ENCODE measurements at regions not wholly inside any gene's neighbourhood (a gene's known extent, or its start where the extent isn't known, plus 50 kb on each side); places are given as distances from the start of the nearest gene placed in this dataset.

DNA sequence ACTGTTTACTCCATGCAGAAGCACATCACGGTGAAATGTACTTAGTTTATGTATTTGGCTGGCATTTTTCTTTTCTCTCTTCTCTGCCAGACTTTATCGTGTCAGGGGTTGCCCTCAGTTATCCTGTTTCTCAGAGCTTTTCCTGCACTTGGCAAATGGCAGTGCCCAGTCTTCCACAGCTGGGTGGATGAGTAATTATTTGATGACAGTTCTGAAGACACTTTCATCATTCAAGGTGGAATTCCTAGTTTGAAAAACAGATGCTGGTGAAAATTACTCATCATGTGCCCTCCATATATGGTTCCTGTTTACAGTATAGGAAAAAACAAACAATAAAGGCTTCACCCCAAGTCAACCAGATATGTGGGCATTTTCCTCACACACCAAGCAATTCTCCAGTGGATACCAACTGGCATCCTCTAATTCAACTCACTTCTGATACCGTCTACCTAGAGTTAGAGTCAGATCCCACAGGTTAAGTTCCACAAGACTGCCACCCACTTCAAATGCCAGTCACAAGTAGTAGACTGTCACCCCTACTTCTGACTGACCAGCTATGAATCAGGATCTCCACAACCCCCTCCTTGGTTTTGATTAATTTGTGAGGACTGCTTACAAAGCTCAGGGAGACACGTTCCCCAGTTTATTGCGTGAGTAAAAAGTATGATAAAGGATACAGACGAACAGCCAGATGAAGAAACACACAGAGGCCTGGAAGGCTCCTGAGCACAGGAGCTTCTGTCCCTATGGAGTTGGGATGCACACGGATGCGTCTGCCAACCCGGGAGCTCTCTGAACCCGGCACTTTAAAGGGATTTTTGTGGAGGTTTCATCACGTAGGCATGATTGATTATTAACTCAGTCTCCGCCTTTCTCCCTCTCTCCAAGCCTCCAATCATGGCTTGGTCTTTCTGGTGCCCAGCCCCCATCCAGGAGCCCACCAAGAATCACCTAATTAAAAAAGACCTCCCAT is 72.9 kb downstream of the CLDN34 start (continued):
- TF ChIP-seq, protein P1, sequence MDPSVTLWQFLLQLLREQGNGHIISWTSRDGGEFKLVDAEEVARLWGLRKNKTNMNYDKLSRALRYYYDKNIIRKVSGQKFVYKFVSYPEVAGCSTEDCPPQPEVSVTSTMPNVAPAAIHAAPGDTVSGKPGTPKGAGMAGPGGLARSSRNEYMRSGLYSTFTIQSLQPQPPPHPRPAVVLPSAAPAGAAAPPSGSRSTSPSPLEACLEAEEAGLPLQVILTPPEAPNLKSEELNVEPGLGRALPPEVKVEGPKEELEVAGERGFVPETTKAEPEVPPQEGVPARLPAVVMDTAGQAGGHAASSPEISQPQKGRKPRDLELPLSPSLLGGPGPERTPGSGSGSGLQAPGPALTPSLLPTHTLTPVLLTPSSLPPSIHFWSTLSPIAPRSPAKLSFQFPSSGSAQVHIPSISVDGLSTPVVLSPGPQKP (IDR thresholded peaks at IDR 0.05; ENCODE audit: borderline replicate concordance, low read depth, low read length): no peak

DNA sequence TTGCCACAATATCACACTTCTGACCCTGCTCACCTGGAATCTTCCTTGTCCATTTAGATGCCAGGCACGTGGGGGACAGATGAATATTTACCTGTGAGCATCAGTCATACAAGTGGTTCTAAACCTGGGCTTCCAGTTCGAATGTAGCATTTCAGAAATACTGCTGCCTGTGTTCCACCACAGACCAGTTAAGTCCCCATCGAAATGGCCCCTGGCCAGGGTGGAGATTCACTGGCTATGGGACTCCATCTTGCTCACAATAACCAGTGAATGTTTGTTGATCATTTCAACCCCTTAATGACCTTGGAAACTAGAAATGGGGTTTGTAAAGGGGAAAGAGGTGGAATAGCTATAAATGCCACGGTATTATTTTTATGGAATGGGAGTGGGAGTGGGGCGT is 73.8 kb downstream of the CLDN34 start:
- Histone ChIP-seq H4K8ac (ENCODE audit: low read depth in 2 of 2, low read length in 2 of 2) (no peak overlapping the region), H3K9ac (ENCODE audit: low read depth, low read length) (no peak overlapping the region), H3K18ac (ENCODE audit: low read depth, low read length) (no peak overlapping the region), H3K23ac (ENCODE audit: low read depth, low read length) (no peak overlapping the region), H3K14ac (replicated peaks; ENCODE audit: low read depth, low read length) (no peak overlapping the region), H3K9me1 (ENCODE audit: insufficient read depth, low read length) (peaks cover 14% of the 10 kb centered on the region; the same call in 1 of the 2 replicates), H3K27ac (ENCODE audit: insufficient read depth, low read length) (no peak overlapping the region), H3K4me3 (ENCODE audit: insufficient read depth, low read depth, low read length) (no peak overlapping the region), H3K79me1 (ENCODE audit: low read depth in 1 of 2, low read length in 2 of 2) (peaks cover 18 to 58% of the 10 kb centered on the region in 2 experiments), H2AFZ (replicated peaks; ENCODE audit: low read length, poor library complexity) (no peak overlapping the region), H2BK15ac (ENCODE audit: low read depth, low read length) (no peak overlapping the region), H3K9me3 (ENCODE audit: control insufficient read depth, insufficient read depth, low read length) (no peaks in the 10 kb centered on the region), H3K4me1 (ENCODE audit: control insufficient read depth, insufficient read depth, low read length) (peaks cover 11% of the 10 kb centered on the region), H3K36me3 (ENCODE audit: control insufficient read depth, insufficient read depth, low read length) (no peaks in the 10 kb centered on the region), H3K27me3 (ENCODE audit: control insufficient read depth, insufficient read depth, low read length) (no peaks in the 10 kb centered on the region), H3K4ac (ENCODE audit: low read depth, low read length) (no peak overlapping the region), H3K56ac (ENCODE audit: extremely low read depth, insufficient read depth, low read length) (no peak overlapping the region), H4K20me1 (ENCODE audit: insufficient read depth, low read length) (peaks cover 44% of the 10 kb centered on the region), H4K5ac (ENCODE audit: low read depth, low read length) (no peak overlapping the region), H3K4me2 (ENCODE audit: low read depth, low read length) (no peak overlapping the region), H2BK20ac (ENCODE audit: low read depth, low read length) (no peak overlapping the region), H2BK120ac (ENCODE audit: low read depth, low read length) (no peak overlapping the region), H2BK5ac (ENCODE audit: low read depth, low read length, poor library complexity, severe bottlenecking) (no peak overlapping the region), H2AK9ac (replicated peaks; ENCODE audit: low read depth, low read length, poor library complexity) (no peak overlapping the region), H4K91ac (ENCODE audit: insufficient read depth, low read depth, low read length) (no peak overlapping the region), H2AK5ac (ENCODE audit: low read depth, low read length) (no peak overlapping the region)
- dilution Hi-C loops (cut with HindIII; ENCODE audit: low sequenced_read_pairs, unreplicated experiment) (no loop called here), in situ Hi-C loops (cut with MboI; ENCODE audit: low sequenced_read_pairs) (no loop called here), intact Hi-C loops (cut with micrococcal nuclease) (no loop called here)
- no peak for TF ChIP-seq SMC3 (IDR thresholded peaks at IDR 0.05; ENCODE audit: low read depth, low read length)
- TF ChIP-seq, protein P1 (IDR thresholded peaks at IDR 0.05; ENCODE audit: borderline replicate concordance, low read depth, low read length): no peak
- TF ChIP-seq RFX5 (IDR thresholded peaks at IDR 0.05; ENCODE audit: low read depth, low read length): no peak
- TF ChIP-seq MAFK (IDR thresholded peaks at IDR 0.05; ENCODE audit: low read depth, low read length): no peak
- no peak for TF ChIP-seq BHLHE40 (IDR thresholded peaks at IDR 0.05; ENCODE audit: low read depth, low read length)
- no peak for TF ChIP-seq CEBPB (IDR thresholded peaks at IDR 0.05; ENCODE audit: low read depth, low read length)
- no peak for TF ChIP-seq RCOR1 (IDR thresholded peaks at IDR 0.05; ENCODE audit: insufficient replicate concordance, low read length)
- TF ChIP-seq MXI1 (IDR thresholded peaks at IDR 0.05; ENCODE audit: borderline replicate concordance, low read depth, low read length): no peak
- TF ChIP-seq, protein P2, sequence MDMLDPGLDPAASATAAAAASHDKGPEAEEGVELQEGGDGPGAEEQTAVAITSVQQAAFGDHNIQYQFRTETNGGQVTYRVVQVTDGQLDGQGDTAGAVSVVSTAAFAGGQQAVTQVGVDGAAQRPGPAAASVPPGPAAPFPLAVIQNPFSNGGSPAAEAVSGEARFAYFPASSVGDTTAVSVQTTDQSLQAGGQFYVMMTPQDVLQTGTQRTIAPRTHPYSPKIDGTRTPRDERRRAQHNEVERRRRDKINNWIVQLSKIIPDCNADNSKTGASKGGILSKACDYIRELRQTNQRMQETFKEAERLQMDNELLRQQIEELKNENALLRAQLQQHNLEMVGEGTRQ (IDR thresholded peaks at IDR 0.05; ENCODE audit: low read depth, low read length): no peak
- no peak for TF ChIP-seq MAZ (IDR thresholded peaks at IDR 0.05; ENCODE audit: borderline replicate concordance, low read depth, low read length)
- no peak for TF ChIP-seq POLR2A (IDR thresholded peaks at IDR 0.05; ENCODE audit: low read depth, low read length)
- CTCF ChIA-PET: interaction anchor here (0.6 kb wide), 1 partner anchor 288 kb away, joined by 3 read pairs; no protein-coding TSS in a partner anchor
- BruUV-seq (replicated peaks): no TSS peak
- ATAC-seq (ENCODE audit: low read depth): no peak
- 37 to 100% methylated on average over 1 to 2 of the region's 5 CpGs for WGBS, 2 experiments (ENCODE audit: extremely low coverage in 2 of 2, insufficient read length in 1 of 2)
- POLR2A ChIA-PET (ENCODE audit: unreplicated experiment): no interaction called here
- no peak for DNase-seq

Data from IMR-90 (cell line).